HL-60 (cell line): ENCODE measurements at regions not wholly inside any gene's neighbourhood (a gene's known extent, or its start where the extent isn't known, plus 50 kb on each side); places are given as distances from the start of the nearest gene placed in this dataset.
A peak's percentile ranks its signal among the peaks of the same experiment; 100 is the strongest.

Experiments used
- DNase-seq, 2 experiments: peaks; one replicate each; pipeline ENCODE4 v3.0.0-alpha.2; 2010 to 2020; ENCODE audit warnings: low read depth in 1 of 2, low spot score in 1 of 2
- H3K27ac ChIP-seq: fragments of 250-450 bp; sonication (Bioruptor Pico); replicated peaks from 2 replicates; pipeline ENCODE4 v1.5.1; 2020; ENCODE audit warnings: mild to moderate bottlenecking, moderate library complexity
- H3K27me3 ChIP-seq: fragments of 250-450 bp; sonication (Bioruptor Pico); 2 replicates; pipeline ENCODE4 v1.5.1; 2021; ENCODE audit warnings: mild to moderate bottlenecking, moderate library complexity; ENCODE audit not compliant: insufficient read depth, poor library complexity, severe bottlenecking
- H3K4me3 ChIP-seq: replicated peaks from 2 replicates; pipeline ENCODE4 v1.5.1; 2011; ENCODE audit warnings: mild to moderate bottlenecking, control low read depth, low read length; ENCODE audit not compliant: insufficient read depth
- GABPA ChIP-seq: IDR thresholded peaks from 2 replicates; pipeline ENCODE4 v1.6.1; 2012; ENCODE audit warnings: low read depth
- POLR2AphosphoS5 ChIP-seq: IDR thresholded peaks from 2 replicates; pipeline ENCODE4 v1.6.1; 2012; ENCODE audit warnings: low read depth
- SPI1 ChIP-seq: IDR thresholded peaks from 2 replicates; pipeline ENCODE4 v1.6.1; 2012; ENCODE audit warnings: low read depth, mild to moderate bottlenecking, borderline replicate concordance
- TF ChIP-seq, protein P1 (sequence below): IDR thresholded peaks from one replicate; pipeline ENCODE4 v1.5.1; 2011; ENCODE audit warnings: low read length, control low read depth, inconsistent platforms; ENCODE audit not compliant: insufficient read depth
- TF ChIP-seq, protein P2 (sequence below): IDR thresholded peaks from 2 replicates; pipeline ENCODE4 v1.6.1; 2012; ENCODE audit warnings: low read depth; ENCODE audit not compliant: insufficient replicate concordance

DNA sequence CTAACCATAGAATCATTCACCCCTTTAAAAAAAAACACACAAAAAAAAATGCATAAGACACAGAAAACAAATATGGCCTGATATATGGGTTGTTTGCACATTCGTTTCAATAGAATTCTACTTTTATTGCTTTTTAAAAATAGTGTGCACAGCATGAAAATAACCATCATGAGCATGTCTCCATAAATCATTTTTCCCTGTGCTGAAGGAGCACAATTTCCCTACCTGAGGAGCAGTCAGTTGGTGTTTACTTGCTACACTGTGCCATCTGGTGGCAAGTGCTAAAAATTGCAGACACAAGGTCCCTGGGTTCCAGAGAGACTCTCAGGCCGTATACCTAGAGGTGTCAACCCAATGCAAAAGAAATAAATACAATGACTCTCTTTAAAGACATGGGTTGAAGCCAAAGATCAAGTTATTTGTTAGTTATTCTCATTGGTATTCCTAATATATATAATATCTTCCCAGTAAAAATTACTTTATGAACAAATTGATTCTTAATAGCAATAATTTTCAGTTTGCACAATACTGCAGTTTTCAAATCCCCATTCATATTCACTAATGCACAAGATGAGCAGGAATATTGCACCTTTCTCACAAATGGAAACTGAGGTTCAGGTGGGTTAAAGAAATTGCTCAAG lies 551.4 kb downstream of the IQCM start:
- H3K4me3 ChIP-seq, result no peak overlapping the region
- TF ChIP-seq, protein P1, sequence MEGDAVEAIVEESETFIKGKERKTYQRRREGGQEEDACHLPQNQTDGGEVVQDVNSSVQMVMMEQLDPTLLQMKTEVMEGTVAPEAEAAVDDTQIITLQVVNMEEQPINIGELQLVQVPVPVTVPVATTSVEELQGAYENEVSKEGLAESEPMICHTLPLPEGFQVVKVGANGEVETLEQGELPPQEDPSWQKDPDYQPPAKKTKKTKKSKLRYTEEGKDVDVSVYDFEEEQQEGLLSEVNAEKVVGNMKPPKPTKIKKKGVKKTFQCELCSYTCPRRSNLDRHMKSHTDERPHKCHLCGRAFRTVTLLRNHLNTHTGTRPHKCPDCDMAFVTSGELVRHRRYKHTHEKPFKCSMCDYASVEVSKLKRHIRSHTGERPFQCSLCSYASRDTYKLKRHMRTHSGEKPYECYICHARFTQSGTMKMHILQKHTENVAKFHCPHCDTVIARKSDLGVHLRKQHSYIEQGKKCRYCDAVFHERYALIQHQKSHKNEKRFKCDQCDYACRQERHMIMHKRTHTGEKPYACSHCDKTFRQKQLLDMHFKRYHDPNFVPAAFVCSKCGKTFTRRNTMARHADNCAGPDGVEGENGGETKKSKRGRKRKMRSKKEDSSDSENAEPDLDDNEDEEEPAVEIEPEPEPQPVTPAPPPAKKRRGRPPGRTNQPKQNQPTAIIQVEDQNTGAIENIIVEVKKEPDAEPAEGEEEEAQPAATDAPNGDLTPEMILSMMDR, result peak; percentile 21
- TF ChIP-seq SPI1 (no peak), POLR2AphosphoS5 (no peak)
- H3K27me3 ChIP-seq, result no peaks in the 10 kb centered on the region
- peak; percentile 4 to 23 for DNase-seq
- H3K27ac ChIP-seq, result no peak overlapping the region

DNA sequence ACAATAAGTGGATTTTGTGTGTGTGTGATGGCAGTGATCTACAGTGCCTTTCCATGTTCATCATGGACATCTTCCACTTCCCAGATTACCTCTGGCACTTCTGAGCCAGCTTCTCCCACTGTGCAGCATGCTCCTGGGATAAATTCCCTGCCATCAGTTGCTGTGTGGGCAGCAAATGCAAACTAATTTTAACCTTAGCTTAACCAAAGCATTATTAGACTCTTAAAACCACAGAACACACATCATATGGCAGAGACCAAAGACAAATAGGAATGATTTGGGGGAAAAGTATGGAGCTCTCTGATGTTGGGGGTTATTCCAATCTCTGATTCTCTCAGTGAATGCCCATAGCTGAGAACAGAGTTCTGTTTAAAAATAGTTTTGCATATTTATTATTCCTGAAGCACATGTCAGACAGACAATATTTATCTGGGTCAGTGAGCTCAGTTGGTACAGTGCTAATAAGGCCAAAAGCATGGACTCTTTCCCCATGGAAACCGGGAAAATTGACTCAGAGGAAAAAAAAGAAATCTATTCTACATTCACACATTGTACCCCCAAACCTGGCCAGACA lies 567.4 kb downstream of the IQCM start:
- no peak overlapping the region for H3K27ac ChIP-seq
- no peak for TF ChIP-seq GABPA
- TF ChIP-seq, protein P1, result no peak
- TF ChIP-seq, protein P2, sequence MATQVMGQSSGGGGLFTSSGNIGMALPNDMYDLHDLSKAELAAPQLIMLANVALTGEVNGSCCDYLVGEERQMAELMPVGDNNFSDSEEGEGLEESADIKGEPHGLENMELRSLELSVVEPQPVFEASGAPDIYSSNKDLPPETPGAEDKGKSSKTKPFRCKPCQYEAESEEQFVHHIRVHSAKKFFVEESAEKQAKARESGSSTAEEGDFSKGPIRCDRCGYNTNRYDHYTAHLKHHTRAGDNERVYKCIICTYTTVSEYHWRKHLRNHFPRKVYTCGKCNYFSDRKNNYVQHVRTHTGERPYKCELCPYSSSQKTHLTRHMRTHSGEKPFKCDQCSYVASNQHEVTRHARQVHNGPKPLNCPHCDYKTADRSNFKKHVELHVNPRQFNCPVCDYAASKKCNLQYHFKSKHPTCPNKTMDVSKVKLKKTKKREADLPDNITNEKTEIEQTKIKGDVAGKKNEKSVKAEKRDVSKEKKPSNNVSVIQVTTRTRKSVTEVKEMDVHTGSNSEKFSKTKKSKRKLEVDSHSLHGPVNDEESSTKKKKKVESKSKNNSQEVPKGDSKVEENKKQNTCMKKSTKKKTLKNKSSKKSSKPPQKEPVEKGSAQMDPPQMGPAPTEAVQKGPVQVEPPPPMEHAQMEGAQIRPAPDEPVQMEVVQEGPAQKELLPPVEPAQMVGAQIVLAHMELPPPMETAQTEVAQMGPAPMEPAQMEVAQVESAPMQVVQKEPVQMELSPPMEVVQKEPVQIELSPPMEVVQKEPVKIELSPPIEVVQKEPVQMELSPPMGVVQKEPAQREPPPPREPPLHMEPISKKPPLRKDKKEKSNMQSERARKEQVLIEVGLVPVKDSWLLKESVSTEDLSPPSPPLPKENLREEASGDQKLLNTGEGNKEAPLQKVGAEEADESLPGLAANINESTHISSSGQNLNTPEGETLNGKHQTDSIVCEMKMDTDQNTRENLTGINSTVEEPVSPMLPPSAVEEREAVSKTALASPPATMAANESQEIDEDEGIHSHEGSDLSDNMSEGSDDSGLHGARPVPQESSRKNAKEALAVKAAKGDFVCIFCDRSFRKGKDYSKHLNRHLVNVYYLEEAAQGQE, result no peak
- no peak for TF ChIP-seq POLR2AphosphoS5
- TF ChIP-seq SPI1, result no peak
- H3K27me3 ChIP-seq, result no peaks in the 10 kb centered on the region
- no peak for DNase-seq
- no peak overlapping the region for H3K4me3 ChIP-seq

DNA sequence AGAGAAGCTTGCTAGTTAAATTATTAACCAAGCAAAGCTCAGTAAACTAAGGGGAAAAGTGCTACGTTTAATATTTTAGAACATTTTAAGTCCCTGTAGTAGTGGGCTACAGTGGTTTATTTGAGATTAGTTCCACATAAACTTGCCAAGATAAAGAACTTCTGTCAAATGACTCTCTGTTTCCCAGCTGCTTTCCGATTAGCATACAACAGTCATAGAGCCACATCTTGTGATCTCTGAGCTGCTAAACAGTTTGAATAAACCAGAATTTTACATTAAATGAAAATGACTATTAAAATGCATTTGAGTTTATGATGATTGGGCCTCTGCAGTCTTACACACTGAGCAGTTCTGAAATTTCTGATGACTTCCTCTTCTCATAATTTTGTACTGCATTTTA lies 568.5 kb downstream of the IQCM start:
- DNase-seq, result no peak
- no peak overlapping the region for H3K27ac ChIP-seq
- no peaks in the 10 kb centered on the region for H3K27me3 ChIP-seq
- H3K4me3 ChIP-seq, result no peak overlapping the region
- no peak for TF ChIP-seq POLR2AphosphoS5
- TF ChIP-seq, protein P2, result no peak
- no peak for TF ChIP-seq SPI1
- TF ChIP-seq, protein P1, result no peak
- TF ChIP-seq GABPA, result no peak

DNA sequence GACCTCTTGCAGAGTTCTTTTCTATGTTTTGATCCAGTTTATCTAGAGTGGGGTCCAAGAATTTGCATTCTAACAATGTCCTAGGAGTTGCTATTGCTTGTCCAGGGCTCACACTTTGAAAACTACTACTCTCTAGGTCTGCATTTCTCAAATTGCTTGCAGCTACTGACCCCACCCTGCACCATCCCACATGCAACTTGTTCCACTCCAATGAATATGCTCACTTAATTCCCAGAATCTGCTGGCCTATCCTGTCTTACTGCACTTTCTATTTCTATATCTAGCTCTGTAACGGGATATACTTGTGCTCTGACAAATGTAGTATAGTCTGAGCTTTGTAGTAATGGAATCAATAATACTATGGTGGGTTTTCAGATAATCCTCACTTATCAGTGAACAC lies 570.3 kb downstream of the IQCM start:
- TF ChIP-seq, protein P2, result no peak
- TF ChIP-seq, protein P1, result no peak
- TF ChIP-seq POLR2AphosphoS5 (no peak), SPI1 (no peak), GABPA (no peak)
- H3K4me3 ChIP-seq, result no peak overlapping the region
- H3K27me3 ChIP-seq, result no peaks in the 10 kb centered on the region
- no peak overlapping the region for H3K27ac ChIP-seq
- DNase-seq, result no peak
